ENCODE measurements at regions not wholly inside any gene's neighbourhood (a gene's known extent, or its start where the extent isn't known, plus 50 kb on each side); places are given as distances from the start of the nearest gene placed in this dataset.

GRCh38 chr2:238584617-238585016 lies 157.9 kb downstream of the ASB1 start:
- no peak for ATAC-seq

DNA sequence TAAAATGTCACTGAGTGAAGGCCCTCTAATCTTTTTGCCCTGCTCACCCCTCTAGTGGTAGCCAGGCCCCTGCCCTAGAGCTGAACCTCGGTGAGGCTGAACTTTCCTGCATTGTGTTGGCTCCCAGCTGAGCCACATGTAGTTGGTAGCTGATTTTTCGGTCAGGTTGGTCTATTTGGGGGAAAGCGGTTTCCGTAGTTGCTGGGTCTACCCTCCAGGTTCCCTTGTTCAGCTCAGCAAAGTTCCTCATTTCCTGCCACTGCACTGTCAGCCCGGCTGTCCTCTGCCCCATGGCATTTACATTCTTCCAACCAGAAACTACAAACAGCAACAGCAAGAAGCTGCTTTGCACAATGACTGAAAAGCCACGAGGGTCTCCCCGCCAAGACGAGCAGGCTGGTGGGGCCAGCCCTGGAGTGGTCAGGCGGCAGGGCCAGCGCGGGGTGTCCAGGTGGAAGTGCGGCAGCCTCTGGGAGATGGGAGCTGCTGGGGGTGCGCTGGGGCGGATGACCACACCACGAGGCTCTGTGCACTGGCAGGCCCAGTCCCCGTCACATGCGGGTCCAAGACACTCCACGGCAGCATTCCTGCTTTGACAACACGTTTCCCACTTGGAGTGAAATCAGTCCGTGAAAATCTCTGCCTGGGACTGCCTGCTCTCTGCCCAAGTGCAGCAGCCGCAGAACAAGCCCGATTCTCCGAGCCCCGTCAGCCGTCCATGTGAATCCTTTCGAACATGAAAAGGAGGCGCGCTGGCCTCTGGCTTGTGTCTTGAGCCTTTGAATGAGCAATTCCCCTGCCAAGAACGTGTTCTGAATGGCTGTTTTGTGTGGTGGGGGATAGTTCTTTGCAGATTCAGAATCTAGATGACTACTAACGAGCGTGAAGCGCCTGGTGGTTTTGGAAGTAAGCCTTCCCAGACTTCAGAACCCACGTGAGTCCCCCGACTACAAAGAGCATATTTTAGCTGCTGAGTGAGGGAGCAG lies 159.4 kb downstream of the ASB1 start:
- no peak for ATAC-seq

DNA sequence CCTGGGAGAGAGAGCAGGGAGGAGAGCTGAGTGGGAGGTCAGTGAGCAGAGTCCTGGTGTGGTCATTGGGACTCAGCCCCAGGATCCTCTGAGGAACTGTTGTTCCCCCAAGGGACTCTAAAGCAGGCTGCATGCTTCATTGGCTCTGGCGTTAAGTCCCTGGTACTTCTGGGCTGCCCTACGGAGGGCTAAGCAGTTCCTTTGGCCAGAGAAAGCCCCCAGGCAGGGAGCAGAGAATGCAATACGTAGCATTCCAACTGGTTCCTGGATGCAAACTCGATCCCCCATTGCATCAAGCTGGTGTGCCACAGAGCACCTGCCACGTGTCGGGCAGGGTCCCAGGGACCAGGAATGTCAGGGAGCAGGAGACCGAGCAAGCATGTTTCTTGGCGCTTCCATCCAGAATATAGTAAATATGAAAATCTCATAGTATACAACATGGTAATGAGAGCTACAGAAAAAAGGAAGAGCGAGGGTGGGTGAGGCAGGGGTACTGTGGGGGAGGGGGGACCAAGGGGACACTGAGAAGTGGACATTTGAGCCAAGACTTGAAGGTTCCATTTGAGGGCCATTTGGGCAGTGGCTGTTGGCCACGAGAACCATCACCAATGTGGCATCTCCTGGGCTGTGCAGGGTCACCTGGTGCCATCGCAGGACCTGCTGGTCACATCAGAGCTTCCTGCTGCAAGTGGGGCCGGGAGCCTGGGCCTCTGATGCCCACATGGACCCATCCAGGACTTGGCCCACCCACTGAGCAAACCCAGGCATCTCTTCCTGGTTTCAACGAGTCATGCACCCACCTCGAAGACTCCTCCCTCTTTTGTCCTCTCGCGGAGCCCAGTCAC lies 160.4 kb downstream of the ASB1 start:
- ATAC-seq = no peak

DNA sequence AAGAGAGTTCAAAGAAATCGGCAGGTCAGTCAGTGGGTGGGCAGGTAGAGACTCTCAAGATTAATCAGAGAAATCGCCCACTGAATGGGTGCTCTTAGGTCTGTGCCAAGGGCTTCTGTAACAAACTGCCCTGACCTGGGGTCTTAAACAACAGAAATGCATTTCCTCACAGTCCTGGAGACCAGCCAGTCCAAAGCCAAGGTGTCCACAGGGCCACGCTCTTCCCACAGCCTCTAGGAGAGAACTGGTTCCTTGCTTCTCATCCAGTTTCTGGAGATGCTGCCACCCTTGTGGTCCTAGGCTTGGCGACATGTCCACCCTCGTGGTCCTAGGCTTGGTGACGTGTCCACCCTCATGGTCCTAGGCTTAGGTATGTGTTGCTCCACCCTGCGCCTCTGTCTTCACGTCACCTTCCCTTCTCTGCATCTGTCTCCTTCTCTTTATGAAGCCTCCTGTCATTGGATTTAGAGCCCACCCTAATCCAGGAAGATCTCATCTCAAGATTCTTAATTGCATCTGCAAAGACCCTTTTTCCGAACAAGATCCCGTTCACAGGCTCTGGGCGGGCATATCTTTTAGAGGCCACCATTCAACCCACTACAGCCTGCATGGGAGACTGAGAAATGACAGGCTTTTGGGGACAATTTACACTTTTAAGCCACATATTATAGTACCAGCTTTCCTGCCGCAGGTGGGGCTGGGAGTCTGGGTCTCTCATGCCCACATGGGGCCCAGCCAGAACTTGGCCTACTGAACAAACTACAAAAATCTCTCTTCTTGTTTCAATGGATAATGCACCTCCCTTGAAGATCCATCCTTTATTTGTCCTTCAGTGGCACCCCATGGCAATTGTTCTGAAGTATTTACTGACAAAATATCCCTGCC lies 161.3 kb downstream of the ASB1 start:
- no peak for ATAC-seq

GRCh38 chr2:238589591-238590460 lies 163.1 kb downstream of the ASB1 start:
- no peak for ATAC-seq

DNA sequence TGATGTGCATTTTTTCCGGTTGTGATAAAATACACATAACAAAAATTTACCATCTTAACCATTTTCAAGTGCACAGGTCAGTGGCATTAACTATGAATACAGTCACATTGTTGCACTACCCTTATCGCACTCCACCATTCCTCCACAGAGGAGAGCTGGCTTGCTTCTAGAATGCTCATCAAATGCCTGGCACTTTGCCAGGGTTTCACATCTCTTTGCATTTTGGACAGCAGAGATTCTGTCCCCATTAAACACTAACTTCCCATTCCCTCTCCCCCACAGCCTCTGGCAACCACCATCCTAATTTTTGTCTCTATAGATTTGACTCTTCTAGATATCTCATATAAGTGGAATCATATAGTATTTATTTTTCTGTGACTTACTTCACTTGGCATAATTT lies 165.0 kb downstream of the ASB1 start:
- ATAC-seq = no peak

- no peak for ATAC-seq
Measured at GRCh38 chr2:238593236-238593635, 166.5 kb downstream of the ASB1 start.

- ATAC-seq = no peak
Measured at GRCh38 chr2:238593678-238594077, 167.0 kb downstream of the ASB1 start.

DNA sequence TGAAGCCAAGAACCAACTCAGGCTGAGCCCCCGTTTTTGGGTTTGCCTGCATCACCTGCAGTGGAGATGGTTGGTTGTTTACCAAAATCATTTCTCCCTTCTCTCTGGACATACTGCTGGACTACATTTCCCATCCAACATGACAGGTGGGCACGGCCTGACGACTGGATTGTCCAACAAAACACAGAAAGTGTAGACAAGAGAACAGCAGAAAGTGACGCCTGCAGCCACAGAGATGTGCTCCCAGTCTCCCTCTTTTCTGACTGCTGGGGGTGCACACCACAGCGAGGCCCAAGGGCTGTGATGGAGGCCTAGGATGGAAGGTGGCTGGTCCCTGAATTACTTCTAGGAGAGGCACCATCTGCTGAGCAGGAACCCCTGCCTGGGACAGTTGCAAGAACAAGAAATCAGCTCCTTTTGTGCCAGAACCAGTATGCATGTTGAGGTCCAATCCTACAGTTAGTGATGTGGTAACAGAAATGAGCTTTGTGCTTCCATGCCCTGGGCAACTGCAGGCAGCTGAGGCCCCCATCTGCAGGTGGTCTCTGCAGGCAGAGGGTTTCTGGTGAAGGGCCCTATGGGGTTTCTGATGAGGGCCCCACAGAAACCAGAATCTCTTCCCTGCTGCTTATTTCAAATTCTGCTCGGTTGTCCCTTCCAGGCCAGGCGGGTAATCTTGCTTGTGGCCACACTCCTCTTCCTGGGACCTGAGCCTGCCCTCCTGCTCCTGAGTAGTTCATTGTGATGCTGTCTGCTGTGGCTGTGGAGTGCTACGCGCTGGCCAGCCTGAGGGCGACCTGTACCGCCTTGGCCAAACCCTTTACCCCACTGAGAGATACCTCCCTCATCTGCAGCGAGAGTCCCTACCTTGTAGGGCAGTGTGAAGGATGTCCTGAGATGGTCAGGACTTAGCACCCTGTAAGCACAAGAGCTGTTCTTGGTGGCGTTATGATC lies 168.3 kb downstream of the ASB1 start:
- ATAC-seq = no peak

GRCh38 chr2:238595750-238596570 lies 169.2 kb downstream of the ASB1 start:
- no peak for ATAC-seq

DNA sequence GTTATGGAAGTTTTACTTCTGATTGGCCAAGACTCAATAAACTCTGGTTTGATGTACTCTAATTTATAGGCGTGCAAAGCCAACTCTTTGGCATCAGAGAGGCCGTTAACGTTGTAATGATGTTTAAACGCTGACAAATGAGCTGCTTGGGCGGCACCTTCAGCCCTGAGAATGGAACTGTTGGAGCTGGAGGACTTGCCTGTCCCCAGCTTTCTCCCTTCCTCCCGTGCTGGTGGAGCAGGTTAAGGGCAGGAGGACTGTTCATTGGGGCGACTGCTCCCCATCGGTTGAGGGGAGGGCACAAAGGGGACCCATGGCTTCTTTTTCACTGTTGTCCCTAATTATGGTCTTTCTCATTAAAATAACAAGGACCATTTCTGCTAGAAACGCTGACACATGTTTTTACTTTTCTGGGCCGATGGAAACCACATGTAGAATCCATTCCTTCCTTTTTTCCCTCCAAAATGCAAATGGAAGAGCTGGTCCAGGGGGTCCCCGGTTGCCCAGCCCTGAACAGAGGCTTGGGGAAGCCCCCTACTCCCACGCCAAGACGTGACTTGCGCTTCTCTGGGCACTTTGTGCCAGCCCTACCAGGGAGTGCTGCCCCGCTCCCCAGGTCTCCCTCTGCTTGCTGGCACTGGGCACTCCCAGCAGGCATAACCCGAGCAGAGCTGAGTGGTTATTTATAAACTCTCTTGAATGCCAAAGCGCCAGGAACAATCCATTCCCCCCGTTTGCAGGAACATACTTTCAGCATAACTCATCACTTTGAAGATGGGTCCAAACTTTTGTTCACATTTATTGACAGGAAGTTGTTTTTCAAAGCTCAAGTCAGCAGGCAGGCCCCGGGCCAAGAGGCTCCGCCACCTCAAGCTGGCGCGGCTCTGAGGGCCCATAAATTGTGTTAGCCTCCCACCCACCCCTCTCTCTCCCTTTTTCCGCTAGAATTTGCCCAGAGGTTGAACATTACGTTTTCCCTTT lies 170.1 kb downstream of the ASB1 start:
- ATAC-seq = peak; percentile 63

DNA sequence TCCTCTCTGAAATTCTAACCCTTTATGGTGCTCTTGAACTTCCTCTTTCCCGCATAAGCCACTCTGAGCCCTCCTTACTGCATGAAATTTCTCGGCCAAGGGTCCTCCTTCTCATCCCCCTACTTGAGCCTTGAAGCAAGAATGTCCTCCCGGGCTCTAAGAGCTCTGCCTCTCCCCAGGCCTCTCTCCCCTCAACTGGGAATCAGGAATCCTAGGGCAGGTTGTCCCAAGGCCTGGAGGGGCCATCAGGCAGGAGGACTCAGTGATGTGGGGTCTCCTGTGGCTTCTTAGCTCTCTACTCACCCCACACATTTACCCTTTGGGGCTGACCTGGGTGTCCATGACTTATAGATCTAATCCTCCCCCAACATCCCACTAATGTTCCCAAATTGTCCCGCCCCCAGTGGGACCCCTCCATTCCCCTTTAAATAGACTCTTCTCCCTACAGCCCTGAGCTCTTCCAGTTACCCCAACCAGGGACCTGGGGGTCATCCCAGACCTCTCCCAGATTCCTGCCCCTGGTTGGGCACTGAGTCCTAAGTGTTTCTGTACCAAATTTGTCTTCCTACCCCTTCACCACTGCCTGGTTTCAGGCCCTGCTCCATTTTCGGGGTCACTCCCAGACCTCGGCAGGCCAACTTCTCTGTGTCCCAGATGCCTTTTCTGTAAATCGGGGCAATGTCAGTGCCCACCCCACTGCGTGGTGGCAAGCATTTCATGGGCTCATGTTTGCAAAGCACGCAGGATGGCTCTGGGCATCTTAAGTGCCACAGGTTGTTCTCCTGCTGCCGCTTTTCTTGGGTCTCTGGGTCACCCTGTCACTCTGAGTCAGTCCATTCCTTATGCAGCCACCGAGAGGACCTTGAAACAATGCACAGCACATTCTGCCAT lies 171.2 kb downstream of the ASB1 start:
- ATAC-seq = no peak

DNA sequence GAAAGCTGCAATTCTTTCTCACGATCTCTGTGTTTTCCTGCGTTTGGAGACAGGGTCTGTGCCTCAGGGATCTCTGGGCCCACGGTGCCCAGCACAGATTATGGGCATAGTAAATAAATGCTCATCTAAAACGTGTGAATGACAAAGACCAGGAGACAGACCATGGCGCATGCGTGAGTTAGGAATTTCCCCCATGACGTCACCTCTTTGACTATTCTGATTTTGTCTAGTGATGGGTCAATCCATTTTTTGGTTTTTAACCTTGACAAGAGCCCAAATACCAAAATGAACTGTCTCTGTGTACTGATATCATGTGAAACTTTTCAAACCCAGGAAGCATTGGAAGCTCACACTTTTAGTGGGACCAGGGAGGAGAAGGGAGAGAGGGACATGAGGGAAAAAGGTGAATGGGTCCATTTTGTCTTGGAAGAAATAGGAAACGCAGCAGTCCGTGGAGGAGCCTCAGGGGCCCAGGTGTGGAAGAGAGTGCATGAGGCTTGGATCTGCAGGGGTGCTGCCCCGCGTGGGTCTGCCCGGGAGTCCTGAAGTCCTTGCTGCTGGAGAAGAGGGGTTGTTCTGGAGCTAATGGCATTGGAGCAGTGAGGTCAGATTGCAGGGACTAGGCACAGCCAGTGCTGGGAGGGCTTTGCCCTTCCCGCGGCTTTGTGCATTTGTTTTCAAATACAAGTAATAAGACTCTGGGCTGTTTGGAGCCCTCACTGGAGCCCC lies 172.2 kb downstream of the ASB1 start:
- no peak for ATAC-seq

DNA sequence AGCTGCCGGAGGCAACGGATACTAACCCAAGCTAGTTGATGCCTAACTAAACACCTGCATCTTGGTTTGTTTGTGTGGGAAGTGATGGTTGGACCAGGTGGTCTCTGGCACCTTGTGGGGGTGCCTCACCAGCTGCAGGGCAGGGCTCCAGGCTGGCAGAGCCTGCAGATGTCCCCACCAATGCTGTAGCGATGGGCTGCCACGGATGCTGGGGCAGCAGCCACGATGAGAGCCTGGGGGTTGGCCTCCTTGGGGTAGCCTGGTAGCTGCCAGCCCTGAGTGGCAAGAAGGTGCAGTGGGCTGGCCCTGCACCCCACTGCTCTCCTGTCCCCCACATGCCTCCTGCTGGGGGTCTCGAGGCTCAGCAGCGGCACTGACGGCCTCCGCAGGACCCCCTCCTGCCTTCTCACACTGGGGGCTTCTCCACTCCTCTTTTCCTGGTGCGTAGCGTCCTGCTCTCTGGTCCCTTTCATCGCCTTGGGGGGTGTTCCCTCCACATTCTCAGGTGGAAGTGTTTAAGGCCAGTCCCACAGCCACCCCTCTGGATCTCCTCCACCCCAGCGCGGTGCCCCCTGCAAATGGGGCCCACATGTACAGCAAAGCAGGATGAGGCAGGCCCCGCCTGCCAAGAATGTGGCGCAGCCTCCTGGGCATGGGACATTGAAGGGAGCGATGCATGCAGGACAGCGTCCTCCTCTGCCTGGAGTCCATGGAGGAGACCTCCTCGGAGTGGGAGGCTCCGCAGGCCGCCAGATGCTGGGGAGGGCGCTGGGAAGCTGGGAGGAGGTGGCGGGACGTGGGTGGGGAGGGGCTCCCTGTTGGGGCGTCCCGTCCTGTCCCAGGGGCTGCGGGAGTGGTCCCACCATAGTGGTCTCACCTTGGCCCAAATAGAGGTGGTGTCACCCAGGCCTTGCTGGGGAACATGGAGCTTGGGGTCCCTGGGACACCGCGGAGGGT lies 173.1 kb downstream of the ASB1 start:
- ATAC-seq = no peak
